ENCODE measurements at regions not wholly inside any gene's neighbourhood (a gene's known extent, or its start where the extent isn't known, plus 50 kb on each side); places are given as distances from the start of the nearest gene placed in this dataset.

DNA sequence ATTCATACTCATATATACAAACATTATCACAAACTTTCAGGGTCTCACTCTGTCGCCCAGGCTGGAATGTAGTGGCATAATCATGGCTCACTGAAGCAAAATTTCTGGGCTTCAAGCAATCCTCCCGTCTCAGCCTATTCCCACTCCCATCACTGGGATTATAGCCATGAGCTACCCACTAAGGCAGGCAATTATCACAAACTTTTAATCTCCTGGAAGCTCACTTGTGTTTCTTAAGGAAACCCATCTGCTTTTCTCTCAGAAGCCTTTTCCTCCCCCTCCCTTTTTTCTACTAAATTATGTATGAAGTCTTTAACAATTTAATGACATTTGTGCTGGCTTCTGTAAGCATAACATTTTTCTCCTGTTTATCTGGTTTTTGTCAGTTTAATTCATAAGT, 170.5 kb downstream of the AREG start:
- no peak for DNase-seq (ENCODE audit: low read depth)

DNA sequence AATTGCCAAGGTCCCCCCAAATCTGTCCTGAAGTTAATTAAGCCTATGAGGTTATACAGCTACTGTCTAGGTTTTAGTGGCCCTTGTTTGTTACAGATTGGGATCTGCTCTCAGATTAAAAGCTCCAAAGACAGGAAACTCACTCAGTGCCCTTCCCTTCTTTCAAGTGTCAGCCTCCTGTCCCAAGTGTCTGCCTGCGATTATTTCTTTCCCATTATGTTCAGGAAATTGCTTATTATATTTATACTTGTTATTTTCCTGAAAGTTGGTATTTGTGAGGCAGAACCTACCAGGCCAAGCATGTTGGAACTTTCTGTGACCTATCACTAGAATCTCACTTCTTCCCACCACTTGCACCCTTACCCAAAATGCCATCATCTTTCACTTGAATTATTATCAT, 173.2 kb downstream of the AREG start:
- DNase-seq (ENCODE audit: low read depth), result no peak

DNA sequence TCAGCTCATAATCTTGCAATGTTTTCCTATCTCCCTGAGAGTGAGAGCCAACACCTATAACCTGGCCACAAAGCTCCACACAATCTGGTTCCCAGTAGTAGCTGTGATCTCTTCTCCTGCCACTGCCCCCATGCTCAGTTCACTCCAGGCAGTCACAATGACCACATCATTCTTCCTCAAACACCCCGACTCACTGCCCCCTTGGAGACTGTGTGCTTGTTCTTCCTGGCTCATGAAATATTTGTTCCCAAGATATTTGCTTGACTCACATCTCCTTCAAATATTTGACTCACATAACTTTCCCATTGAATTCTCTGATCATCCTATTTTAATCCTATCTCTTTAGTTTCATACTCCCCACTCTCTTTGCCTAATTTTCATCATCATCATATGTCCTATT, 173.7 kb downstream of the AREG start:
- DNase-seq (ENCODE audit: low read depth), result no peak

DNA sequence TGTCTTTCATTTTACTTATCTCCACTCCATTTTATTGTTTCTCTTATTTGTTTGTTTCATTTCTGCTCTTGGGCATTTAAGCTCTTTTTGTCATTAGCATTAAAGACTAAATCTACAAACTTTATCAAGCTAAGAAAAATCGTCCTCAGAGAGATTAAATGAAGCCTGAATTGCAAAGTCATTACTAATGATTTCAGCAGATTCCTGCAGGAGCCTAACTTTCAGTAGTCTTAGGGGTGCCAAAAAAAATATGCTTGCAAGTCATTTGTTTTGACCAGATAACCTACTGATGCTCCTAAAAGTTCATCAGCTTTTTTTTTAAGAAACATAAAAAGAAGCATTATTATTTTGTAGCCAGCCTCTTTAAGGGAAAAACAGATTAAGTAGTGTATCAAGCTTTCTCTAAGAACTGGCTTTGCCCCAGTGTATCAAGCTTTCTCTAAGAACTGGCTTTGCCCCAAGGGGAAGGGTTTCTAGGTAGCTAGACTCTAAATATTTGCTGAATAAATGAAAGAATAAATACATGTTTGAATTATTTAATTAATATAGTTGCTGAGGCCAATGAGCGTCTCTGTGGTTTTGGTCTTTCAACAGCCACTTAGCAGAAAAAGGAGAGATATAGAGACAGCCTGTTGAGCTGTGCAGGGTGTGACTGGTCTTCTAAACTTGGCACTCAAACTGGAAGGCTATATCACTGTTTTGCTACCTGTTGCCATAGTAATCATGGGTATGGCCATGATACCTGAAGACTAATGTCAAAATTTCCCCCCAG, 174.2 kb downstream of the BTC start:
- no peak for DNase-seq (ENCODE audit: low read depth)

DNA sequence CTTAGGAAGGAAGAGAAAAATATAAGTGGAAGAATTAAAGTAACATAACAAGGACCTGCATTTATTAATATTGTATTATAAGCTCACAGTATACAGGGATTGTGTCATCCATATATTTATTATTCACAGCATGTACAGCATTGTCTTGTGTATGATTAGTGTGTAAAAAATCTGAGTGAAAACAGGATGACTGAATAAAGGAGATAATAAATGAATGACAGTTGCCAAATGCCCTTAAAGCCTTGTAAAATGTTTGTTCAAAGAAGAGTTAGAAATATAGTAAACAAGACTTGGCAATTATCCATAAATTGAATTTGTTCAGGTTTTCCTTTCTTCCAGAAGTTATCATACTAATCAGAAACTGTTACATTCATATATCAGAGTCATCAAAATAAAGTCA, 172.7 kb downstream of the BTC start:
- DNase-seq (ENCODE audit: low read depth), result no peak

DNA sequence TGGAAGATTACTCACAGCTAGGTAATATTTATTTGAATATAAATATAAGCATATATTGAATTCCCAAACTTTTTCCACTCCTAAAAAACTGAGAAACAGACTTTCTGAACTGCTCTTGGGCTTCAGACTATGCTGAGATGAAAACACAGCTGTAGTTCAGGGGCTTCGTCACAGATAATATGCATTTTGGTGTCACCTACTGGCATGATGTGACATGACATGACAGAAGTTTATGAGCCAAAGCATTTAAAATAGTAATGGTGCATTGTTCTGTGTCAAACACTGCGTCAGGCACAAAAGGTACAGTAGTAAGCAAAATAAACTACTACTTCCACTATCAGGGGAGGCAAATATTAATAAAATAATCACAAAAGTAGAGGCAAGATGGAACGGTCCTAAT, 171.3 kb downstream of the BTC start:
- no peak for DNase-seq (ENCODE audit: low read depth)

DNA sequence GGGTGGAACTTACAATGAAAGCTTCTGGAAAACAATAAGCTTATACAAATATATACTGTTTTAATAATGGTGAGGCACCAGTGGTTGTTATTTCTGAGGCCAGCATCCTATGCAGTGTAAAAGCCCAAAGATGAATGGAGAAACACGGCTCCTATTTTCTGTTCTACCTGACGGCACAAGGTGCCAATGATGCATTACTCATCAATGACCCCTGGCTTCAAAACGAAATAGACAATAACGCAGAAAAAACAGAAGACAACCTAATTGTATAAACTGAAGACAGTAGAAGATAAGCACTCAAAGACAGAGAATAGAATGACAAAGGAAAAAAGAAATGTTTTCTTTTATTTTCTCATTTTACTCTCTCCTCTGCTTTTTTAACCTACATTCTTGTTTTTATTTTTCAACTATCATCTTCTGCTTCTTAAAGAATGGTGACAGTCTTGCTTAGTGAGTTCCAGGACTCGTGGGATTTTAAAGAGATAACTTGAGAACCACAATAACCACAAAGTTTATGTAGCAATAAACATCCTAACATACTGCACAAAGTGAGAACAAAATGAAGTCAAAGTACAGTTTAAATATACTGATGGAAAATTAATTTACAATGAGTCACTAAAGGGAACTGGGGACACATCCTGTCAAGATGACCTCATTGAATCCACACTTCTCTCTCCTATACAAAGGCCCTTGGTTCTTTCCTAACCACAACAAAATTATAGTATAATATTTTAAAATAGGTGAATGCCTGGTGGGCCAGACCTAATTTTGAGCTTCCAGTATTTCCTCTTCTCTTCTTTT, 169.8 kb downstream of the BTC start:
- no peak for DNase-seq (ENCODE audit: low read depth)

DNA sequence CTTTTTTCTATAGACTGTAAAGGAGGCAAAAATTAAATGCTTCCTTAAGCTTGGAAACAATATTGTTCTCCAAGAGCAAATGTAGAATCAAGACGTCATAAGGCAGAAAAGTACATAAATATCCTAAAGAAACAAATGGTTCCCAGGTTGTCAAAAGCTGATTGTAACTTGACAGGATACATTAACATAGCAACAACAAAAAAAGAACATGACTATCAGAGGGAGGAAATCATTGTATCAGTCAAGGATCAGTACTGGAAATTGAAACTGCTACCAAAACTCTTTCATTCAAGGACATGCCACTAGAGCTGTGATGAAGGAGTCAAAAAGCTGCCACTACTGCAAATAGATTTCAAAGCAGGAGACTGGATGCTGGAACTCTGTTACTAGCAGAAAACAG, 168.3 kb downstream of the BTC start:
- no peak for DNase-seq (ENCODE audit: low read depth)

DNA sequence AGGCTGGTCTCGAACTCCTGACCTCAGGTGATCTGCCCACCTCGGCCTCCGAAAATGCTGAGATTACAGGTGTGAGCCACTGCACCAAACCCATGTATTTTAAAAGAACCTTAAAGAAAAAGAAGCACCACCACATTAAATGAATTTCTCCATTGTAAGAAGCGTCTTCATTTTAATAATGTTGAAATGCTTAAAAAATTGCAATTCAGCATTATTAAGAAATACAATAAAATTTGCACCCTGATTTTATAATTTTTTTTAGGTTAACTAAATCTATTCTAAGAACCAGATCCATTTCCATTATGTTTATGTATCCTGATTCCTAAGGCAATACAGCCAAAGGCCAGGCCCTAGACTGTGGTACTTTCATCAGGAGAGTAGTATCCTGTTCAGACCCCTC, 167.2 kb downstream of the BTC start:
- no peak for DNase-seq (ENCODE audit: low read depth)

DNA sequence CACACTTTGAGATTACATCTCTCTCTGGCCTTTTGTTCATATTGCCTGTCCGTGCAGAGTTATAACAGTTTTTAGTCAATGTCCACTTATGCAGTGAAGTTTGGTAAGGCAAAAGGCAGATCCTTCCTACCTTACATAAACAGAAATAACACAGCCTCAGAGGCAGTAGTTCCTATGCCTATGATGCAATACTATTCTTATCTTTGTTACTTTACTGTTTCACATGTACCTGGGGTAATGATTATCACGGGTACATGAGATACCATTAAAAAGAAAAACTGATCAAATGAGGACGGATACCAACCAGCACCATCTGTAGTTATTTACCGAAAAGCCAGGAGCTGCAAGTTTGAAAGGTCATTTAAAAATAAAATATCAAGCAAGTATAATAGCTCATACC, 166.8 kb downstream of the BTC start:
- no peak for DNase-seq (ENCODE audit: low read depth)

DNA sequence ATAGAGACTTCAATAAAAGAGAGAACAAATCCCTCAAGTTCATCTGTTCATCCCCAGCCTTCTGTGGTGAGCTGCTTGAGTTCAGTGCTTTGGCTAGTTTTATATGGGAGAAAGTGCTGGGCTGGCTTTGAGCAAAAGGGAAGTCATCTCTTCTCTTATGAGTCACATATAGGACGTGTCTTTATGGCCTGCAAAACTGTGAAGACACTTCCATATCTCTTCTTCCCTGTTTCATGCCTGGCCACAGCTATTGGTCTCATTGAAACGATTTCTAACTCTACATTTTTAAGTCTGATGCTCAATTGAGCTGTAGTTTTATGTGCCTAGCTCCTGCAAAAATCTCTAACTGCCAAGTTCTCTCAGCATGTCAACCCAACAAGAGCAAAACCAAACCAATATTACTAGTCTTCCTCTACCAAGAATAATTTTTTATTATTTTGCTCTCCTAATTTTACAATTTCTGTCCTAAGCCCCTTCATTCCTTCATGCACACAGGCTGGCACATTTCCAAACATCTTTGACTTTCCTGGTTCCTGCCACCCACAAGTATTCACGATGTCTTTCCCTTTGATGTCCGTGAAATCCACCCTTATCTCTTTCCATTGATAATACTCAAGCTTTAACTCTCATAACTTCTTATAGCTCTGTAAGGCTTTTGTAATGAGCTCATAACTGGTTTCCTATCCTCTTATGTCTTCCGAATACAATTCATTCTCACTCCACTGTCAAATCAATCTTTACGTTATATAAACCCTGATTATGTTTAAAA, 165.3 kb downstream of the BTC start:
- no peak for DNase-seq (ENCODE audit: low read depth)

DNA sequence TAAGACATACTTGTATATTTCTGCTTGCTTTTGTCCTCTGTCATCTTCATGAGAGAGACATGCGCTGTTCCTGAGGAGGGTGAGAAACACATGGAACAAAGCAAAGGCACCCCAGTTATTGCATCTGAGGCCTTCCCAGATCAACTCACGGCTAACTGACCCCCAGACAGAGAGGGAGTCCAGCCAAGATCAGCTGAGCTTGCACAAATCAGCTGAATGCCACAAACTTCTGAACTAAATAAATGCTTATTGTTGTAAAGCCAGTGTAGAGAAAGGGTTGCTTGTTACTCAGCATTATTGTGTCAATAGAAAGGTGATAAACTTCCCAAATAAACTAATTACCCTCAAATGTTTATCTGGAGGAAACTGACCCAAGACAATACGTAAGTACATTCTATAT, 163.8 kb downstream of the BTC start:
- DNase-seq (ENCODE audit: low read depth), result no peak

DNA sequence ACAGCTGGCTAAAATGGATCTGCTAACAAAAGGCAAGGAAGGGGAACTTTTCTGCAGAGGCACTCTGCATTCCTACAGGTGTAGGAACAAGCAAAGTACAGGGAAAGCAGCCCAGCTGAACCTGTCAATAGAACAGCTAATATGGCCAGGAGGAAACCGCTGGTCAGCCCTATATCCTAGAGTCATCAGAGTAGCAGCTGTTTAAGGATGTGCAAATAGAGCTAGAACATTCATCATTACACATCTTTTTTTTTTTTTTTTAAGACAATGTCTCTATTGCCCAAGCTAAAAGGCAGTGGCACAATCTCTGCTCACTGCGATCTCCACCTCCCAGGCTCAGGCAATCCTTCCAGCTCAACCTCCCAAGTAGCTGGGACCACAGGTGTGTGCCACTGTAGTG, 163.0 kb downstream of the BTC start:
- no peak for DNase-seq (ENCODE audit: low read depth)

DNA sequence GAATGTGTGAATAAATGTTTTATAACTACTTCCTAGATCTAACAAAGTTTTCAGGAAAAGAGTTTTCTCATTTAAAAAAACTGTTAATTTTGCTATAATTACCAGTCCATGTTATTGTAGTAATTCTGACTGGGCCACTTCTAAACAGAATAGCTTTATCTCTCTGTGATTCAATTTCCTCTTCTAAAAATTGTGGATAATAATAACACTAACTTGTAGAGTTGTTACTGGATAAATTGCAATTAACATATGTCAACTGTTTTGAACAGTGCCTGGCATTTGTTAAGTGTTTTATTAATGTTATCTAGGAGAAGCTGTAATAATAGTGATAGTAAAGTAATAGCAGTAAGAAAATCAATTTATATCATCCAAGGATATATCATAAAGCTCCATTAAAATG, 162.3 kb downstream of the BTC start:
- DNase-seq (ENCODE audit: low read depth), result no peak

DNA sequence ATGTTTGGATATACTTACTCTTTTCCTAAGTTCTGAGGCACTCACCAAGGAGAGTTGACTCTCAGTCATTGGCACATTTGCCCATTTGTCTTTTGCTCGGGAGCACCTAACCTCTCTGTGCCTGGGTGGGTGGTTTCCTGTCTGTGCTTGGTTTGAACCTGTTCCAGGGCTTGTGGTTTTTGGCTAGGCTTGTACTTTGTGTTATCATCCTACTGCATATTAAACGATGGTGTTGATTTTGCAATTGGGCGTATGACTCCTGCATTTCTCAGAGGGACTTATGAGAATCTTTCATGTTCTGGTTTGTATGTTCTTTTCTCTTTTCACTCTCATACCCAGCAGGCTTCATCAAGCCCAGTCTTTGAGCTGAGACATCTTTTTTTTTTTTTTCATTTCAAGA, 161.7 kb downstream of the BTC start:
- no peak for DNase-seq (ENCODE audit: low read depth)

DNA sequence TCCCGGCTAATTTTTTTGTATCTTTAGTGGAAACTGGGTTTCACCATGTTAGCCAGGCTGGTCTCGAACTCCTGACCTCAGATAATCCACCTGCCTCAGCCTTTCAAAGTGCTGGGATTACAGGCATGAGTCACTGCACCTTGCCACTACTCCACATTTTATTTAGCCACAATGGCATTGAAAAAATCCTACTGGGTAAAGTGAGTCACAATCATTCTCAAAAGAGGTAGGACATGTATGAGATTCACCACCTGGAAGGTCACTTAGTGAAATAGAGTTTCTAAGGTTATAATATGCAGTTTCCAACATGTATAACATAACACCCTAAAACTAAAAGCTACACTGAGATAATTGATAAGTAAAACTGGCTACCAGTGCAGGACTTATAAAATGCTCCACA, 159.2 kb downstream of the BTC start:
- no peak for DNase-seq (ENCODE audit: low read depth)

DNA sequence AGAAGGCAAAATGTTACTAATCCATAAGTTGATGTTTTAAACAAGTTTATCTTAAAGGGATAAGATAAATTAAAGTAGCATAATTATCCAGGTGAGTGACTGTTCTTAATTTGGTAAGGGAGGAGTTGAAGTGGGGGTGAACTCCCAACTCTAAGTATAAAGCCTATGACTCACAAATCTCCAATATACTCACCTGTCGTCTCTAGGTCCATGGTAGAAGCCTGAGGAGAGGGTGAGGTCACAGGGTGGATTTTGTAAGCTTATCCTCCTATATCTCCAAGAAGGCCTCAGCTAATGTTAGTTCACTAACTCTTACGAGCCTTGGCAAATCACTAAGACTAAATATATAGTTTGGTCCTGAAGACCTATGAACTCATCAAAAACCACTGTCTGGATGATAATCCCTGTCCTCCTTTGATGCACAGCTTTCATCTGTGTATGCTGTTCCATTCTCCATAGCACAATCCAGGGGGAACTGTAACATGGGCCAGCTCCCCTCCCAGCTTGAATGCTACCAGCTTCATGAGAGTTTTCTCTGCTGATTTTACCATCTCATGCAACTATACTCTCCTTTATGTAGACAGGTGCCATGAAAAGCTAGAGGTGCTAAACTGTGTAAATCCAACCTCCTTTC, 158.7 kb downstream of the BTC start:
- DNase-seq (ENCODE audit: low read depth), result no peak

DNA sequence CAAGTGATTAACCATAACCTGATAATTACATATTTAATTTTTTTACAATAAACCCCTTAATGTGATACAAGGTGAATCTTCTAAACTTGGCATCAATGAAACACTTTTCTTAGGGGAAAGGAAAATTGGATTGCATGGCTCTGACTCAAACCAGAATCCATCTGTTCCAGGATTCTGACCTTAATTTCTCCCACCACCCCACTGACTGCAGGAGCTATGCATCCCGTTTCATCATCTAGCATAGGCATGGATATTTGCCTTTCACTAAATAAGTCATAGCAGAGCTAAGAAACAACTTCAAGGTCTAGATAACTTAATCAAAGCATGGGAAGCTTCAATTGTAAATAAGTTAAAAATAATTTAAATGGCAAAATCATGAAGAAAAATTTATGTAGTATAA, 156.3 kb downstream of the BTC start:
- no peak for DNase-seq (ENCODE audit: low read depth)

DNA sequence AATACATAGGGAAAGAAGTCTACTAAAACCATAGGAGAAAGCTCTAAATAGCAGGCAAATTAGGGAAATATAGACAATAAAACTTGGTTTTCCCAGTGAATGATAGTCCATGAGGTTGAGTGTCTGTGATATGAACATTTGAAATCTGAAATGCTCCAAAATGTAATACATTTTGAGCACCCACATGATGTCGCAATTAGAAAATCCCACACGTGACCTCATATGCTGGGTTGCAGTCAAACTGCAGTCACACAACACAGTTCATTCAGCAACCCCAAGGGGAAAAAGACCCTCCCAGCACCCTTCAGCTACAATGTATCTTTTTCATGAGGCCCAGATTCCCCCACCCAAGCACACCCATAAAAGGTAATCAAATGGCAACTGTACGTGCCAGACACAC, 155.6 kb downstream of the BTC start:
- no peak for DNase-seq (ENCODE audit: low read depth)

DNA sequence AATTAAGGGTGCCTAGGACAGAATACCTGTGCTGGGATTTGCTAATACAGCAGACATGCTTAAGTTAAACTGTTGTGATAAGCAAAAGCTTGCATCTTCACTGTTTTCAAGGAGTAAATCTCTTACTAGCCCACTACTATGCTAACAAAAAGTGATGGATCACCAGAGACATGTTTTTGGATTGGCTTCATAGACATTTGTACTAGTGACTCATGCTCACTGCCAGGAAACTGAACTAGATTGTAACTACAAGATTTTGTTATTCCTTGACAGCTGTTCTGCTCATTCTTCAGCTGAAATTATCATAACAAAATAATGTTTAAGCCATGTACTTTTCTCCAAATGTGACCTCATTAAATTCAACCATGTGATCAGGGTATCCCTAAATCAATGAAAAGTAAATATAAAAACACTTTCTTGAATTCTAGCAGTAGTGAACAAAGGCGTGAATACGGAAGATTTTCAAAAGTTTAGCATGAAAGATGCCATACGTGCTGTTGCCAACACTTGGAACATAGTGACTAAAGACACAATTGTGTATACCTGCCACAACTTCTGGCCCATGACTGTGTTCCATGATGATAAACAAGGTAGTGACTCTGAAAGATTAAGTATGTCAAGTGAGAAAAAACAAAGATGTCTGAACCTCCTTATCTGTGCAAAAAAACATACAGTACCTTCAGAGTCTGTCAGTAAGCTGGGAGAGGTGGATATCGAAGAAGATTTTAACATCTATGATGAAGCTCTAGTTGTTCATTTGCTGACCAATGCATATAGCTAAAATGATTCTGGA, 154.0 kb downstream of the BTC start:
- no peak for DNase-seq (ENCODE audit: low read depth)

DNA sequence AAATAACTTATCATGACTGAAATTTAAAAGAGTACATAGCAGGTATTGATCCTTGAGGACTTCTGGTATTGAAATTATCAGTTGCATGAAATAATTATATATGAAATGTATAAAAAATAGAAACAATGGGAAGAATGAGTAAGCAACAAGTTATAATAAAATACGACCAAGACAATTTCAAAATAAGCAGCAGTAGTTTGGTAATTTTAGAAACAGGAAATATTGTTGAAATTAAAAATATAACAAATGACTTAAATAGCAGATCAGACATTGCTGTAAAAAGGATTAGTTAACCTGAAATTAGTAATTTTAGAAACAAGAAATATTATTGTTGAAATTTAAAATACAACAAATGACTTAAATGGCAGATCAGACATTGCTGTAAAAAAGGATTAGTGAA, 152.3 kb downstream of the BTC start:
- DNase-seq (ENCODE audit: low read depth), result no peak

DNA sequence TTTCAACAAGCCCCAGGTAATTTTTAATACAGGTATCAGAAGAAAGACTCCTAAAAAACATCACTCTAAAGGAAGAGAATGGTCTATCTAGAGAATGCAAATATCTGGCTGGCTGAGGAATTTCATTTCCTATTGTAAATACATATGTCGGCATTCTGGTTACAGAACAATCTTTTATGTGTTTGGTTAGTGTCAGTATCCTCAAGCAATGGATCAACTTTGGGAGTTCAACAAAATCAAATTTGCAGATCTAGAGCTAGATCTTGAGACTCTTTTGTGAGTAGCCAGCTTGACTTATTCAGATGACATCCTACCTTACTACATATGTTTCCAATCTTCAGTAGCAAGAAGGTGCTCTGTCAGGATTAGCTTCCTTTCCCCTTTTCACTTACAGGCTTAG, 145.1 kb downstream of the BTC start:
- DNase-seq (ENCODE audit: low read depth), result no peak
